SK-N-MC (cell line): ENCODE measurements at regions not wholly inside any gene's neighbourhood (a gene's known extent, or its start where the extent isn't known, plus 50 kb on each side); places are given as distances from the start of the nearest gene placed in this dataset.

Source experiments
- EZH2 ChIP-seq: fragments of 200-600 bp; sonication (generic); IDR thresholded peaks from one replicate; pipeline ENCODE4 v1.6.1; 2017; ENCODE audit warnings: antibody characterized with exemption
- POLR2AphosphoS5 ChIP-seq: IDR thresholded peaks from 2 replicates; pipeline ENCODE4 v1.6.1; 2012; ENCODE audit warnings: mild to moderate bottlenecking, low read depth, low read length, borderline replicate concordance

- TF ChIP-seq POLR2AphosphoS5: no peak
- TF ChIP-seq EZH2: no peak
These were observed 127.0 kb downstream of the MCHR2 start for GRCh38 chr6:99867026-99867425.
